ENCODE measurements at regions not wholly inside any gene's neighbourhood (a gene's known extent, or its start where the extent isn't known, plus 50 kb on each side); places are given as distances from the start of the nearest gene placed in this dataset.

GRCh38 chr6:40973304-40973703 lies 65.7 kb downstream of the UNC5CL start:
- DNase-seq = no peak

GRCh38 chr6:40972814-40973213 lies 66.2 kb downstream of the UNC5CL start:
- no peak for DNase-seq

- DNase-seq = no peak
Measured at GRCh38 chr6:40972190-40972589, 66.8 kb downstream of the UNC5CL start.

GRCh38 chr6:40968620-40969164 lies 70.3 kb downstream of the UNC5CL start:
- DNase-seq = no peak

GRCh38 chr6:40966860-40967259 lies 72.2 kb downstream of the UNC5CL start:
- DNase-seq = no peak

GRCh38 chr6:40965046-40965445 lies 74.0 kb downstream of the UNC5CL start:
- no peak for DNase-seq

GRCh38 chr6:40963019-40963418 lies 76.0 kb downstream of the UNC5CL start:
- DNase-seq = no peak

GRCh38 chr6:40962241-40962640 lies 76.8 kb downstream of the UNC5CL start:
- no peak for DNase-seq

- no peak for DNase-seq
Measured at GRCh38 chr6:40961831-40962230, 77.2 kb downstream of the UNC5CL start.

- no peak for DNase-seq
Measured at GRCh38 chr6:40960742-40961430, 78.1 kb downstream of the UNC5CL start.

GRCh38 chr6:40959781-40960327 lies 79.2 kb downstream of the UNC5CL start:
- no peak for DNase-seq

GRCh38 chr6:40958738-40959137 lies 80.3 kb downstream of the UNC5CL start:
- no peak for DNase-seq

- no peak for DNase-seq
Measured at GRCh38 chr6:40957616-40958492, 81.2 kb downstream of the UNC5CL start.

GRCh38 chr6:40956936-40957335 lies 82.1 kb downstream of the UNC5CL start:
- no peak for DNase-seq

- no peak for DNase-seq
Measured at GRCh38 chr6:40955178-40955545, 83.9 kb downstream of the UNC5CL start.

GRCh38 chr6:40954446-40955177 lies 84.4 kb downstream of the UNC5CL start:
- DNase-seq = no peak

GRCh38 chr6:40953486-40953885 lies 85.5 kb downstream of the UNC5CL start:
- no peak for DNase-seq

GRCh38 chr6:40950986-40951698 lies 87.9 kb downstream of the UNC5CL start:
- DNase-seq = no peak

- DNase-seq = no peak
Measured at GRCh38 chr6:40948570-40948969, 90.5 kb downstream of the UNC5CL start.

- DNase-seq = no peak
Measured at GRCh38 chr6:40947876-40948526, 91.0 kb downstream of the UNC5CL start.

- no peak for DNase-seq
Measured at GRCh38 chr6:40946738-40947301, 92.2 kb downstream of the UNC5CL start.
